Body of pancreas (tissue), 4 donors: ENCODE measurements at regions not wholly inside any gene's neighbourhood (a gene's known extent, or its start where the extent isn't known, plus 50 kb on each side); places are given as distances from the start of the nearest gene placed in this dataset.

Experiments used
- ATAC-seq: fragments of 150-250 bp; one replicate; pipeline ENCODE4 v1.9.1; 2016
- DNase-seq, 4 donors: peaks; one replicate each; pipeline ENCODE4 v3.0.0-alpha.2; 2019
- H3K27ac ChIP-seq, 4 donors: fragments of 200-600 bp; sonication (generic); 1 replicate in 3 of 4; 2 replicates in 1 of 4; pipeline versions ENCODE4 v1.5.1 to v1.6.1; 2016 to 2019; ENCODE audit warnings: mild to moderate bottlenecking in 1 of 4, mixed read lengths in 1 of 4, moderate library complexity in 1 of 4
- H3K27me3 ChIP-seq, 2 donors: fragments of 200-600 bp; sonication (generic); one replicate each; pipeline ENCODE4 v1.6.0; 2016; ENCODE audit warnings: mild to moderate bottlenecking in 1 of 2
- H3K36me3 ChIP-seq, 2 donors: fragments of 200-600 bp; sonication (generic); replicated peaks in 1 of 2; 2 replicates each; pipeline ENCODE4 v1.5.1; 2016; ENCODE audit warnings: low read depth in 2 of 2; ENCODE audit not compliant: insufficient read depth in 1 of 2
- H3K4me1 ChIP-seq: fragments of 200-600 bp; sonication (generic); one replicate; pipeline ENCODE4 v1.6.0; 2016
- H3K4me3 ChIP-seq, 2 donors: fragments of 200-600 bp; sonication (generic); 1 replicate in 1 of 2; 2 replicates in 1 of 2; pipeline ENCODE4 v1.5.1; 2016 to 2019
- H3K9me3 ChIP-seq, 3 donors: fragments of 200-600 bp; sonication (generic); 1 replicate in 2 of 3; 2 replicates in 1 of 3; pipeline ENCODE4 v1.5.1; 2016
- POLR2A ChIP-seq, 3 donors: fragments of 450-650 bp; IDR thresholded peaks; one replicate each; pipeline ENCODE4 v1.6.1; 2016; ENCODE audit warnings: antibody characterized with exemption in 3 of 3, mild to moderate bottlenecking in 2 of 3
- WGBS, 2 donors: methylation state at CpG; one replicate each; pipeline ENCODE4 v1.1.5; 2017; 5-methylcytosine and 5-hydroxymethylcytosine counted together
- intact Hi-C: fragments of 100-400 bp; cut with DNase I; formaldehyde crosslinking; loops from one replicate; pipeline ENCODE4 v1.15.1; 2023
- TF ChIP-seq, protein P1 (sequence below), 7 experiments: fragments of 450-650 bp in 4 of 7; fragments of 200-600 bp in 3 of 7; sonication (generic) in 3 of 7; IDR thresholded peaks; one replicate each; pipeline ENCODE4 v1.5.1; 2016 to 2019; ENCODE audit warnings: antibody characterized with exemption in 7 of 7

DNA sequence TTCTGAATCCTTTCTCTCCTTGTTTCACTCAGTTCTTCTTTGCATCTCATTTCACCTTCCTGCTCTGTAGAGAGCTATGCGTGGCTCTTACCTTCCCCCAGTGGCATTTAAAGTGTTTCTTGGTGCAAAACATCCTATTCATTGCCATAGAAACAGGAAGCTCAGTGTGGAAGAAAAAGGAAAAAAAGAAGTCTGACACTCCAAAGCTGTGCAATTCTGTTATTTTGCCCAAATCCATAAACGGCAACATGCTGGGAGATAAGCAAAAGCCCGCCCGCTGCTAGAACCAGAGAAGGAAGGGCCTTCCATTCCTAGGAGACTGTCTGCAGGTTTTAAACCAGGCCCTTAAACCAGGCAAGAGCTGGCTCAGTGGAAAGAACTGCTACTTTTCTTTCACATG is 247.1 kb downstream of the HIVEP2 start:
- Histone ChIP-seq H3K27me3 (no peaks in the 10 kb centered on the region), H3K4me1 (peaks cover 12% of the 10 kb centered on the region), H3K27ac (no peak overlapping the region), H3K36me3 (no peaks in the 10 kb centered on the region), H3K9me3 (no peaks in the 10 kb centered on the region), H3K4me3 (no peak overlapping the region)
- no peak for DNase-seq
- intact Hi-C loops, result no loop called here
- 81 to 87% methylated on average over 4 of the region's 4 CpGs for WGBS, 2 donors
- no peak for ATAC-seq
- TF ChIP-seq POLR2A (IDR thresholded peaks at IDR 0.05), result no peak
- TF ChIP-seq, protein P1, sequence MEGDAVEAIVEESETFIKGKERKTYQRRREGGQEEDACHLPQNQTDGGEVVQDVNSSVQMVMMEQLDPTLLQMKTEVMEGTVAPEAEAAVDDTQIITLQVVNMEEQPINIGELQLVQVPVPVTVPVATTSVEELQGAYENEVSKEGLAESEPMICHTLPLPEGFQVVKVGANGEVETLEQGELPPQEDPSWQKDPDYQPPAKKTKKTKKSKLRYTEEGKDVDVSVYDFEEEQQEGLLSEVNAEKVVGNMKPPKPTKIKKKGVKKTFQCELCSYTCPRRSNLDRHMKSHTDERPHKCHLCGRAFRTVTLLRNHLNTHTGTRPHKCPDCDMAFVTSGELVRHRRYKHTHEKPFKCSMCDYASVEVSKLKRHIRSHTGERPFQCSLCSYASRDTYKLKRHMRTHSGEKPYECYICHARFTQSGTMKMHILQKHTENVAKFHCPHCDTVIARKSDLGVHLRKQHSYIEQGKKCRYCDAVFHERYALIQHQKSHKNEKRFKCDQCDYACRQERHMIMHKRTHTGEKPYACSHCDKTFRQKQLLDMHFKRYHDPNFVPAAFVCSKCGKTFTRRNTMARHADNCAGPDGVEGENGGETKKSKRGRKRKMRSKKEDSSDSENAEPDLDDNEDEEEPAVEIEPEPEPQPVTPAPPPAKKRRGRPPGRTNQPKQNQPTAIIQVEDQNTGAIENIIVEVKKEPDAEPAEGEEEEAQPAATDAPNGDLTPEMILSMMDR (IDR thresholded peaks at IDR 0.05), result no peak

DNA sequence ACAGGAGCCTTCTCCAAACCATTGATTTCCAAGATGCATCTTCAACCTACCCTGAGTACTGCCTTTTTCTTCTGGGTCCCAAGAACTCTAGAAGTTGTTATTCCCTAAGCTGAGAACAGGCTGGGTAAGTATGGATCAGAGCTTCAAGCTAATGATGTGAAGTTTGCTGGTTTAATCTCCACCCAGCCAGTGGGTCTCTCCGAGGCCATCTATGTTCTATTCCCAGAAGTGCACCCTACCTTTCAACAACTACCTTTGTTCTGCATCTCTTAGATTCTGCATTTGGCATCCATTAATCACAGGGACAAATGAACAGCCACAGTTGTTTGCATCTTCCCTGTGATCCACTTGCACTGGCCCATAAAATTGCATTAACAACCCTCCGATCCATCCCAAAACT is 246.2 kb downstream of the HIVEP2 start:
- no peak for DNase-seq
- TF ChIP-seq, protein P1 (IDR thresholded peaks at IDR 0.05), result peak in 1 of 7 experiments; percentile 8
- no peak for TF ChIP-seq POLR2A (IDR thresholded peaks at IDR 0.05)
- intact Hi-C loops, result no loop called here
- Histone ChIP-seq H3K4me1 (peaks cover 10% of the 10 kb centered on the region), H3K36me3 (no peaks in the 10 kb centered on the region), H3K4me3 (no peak overlapping the region), H3K27ac (no peak overlapping the region), H3K9me3 (no peaks in the 10 kb centered on the region), H3K27me3 (no peaks in the 10 kb centered on the region)
- ATAC-seq, result no peak
- whole genome bisulfite sequencing, 2 donors, result 72 to 81% methylated on average over 2 of the region's 2 CpGs

DNA sequence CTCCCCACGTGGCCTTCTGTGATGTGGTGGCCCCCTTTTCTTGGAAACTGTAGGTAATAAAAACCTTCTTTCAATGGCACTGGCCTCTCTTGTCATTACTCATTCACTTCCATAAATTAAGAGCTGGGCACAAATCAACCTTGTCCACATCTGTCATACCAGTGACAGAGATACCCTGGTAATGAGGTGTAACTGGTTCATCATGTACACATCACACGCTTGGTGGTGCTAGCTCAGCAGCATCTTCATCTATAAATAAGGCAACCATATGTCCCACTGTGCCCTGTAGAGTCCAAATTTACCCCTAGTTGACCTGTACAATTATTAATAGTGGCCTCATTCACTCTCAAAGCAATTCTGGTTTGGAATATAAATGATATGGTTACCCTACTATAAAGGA is 245.6 kb downstream of the HIVEP2 start:
- Histone ChIP-seq H3K4me1 (peaks cover 10% of the 10 kb centered on the region), H3K36me3 (no peaks in the 10 kb centered on the region), H3K27me3 (no peaks in the 10 kb centered on the region), H3K9me3 (no peaks in the 10 kb centered on the region), H3K4me3 (no peak overlapping the region), H3K27ac (no peak overlapping the region)
- TF ChIP-seq, protein P1 (IDR thresholded peaks at IDR 0.05), result no peak
- TF ChIP-seq POLR2A (IDR thresholded peaks at IDR 0.05), result no peak
- DNase-seq (no peak), ATAC-seq (no peak)
- WGBS, 2 donors, result 92 to 96% methylated on average over 2 of the region's 2 CpGs
- intact Hi-C loops, result no loop called here

DNA sequence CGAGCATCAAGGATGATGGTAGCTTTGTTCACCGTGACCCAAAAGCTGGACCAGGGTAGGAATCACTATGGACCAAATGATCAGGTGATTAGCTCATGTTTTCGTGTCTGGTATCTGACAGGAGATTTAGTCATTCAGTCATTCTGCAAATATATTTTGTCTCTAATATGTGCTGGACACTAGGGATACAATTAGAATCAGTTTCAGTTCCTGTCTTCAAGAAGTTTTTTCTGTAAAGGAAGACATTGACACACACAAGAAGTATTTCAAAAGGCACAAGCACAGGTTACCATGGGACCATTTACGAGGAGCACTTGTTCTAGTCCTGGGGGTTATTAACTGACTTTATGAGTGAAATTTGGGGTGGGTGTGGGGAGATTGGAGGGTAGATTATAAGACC is 244.9 kb downstream of the HIVEP2 start:
- ATAC-seq (no peak), DNase-seq (no peak)
- no peaks in the 10 kb centered on the region for H3K9me3 ChIP-seq
- peaks cover 10% of the 10 kb centered on the region for H3K4me1 ChIP-seq
- intact Hi-C loops, result no loop called here
- TF ChIP-seq, protein P1 (IDR thresholded peaks at IDR 0.05), result no peak
- no peak for TF ChIP-seq POLR2A (IDR thresholded peaks at IDR 0.05)
- no peaks in the 10 kb centered on the region for H3K36me3 ChIP-seq
- no peaks in the 10 kb centered on the region for H3K27me3 ChIP-seq
- H3K4me3 ChIP-seq, result no peak overlapping the region
- H3K27ac ChIP-seq, result no peak overlapping the region
- 84 to 89% methylated on average over 4 of the region's 4 CpGs for WGBS, 2 donors

DNA sequence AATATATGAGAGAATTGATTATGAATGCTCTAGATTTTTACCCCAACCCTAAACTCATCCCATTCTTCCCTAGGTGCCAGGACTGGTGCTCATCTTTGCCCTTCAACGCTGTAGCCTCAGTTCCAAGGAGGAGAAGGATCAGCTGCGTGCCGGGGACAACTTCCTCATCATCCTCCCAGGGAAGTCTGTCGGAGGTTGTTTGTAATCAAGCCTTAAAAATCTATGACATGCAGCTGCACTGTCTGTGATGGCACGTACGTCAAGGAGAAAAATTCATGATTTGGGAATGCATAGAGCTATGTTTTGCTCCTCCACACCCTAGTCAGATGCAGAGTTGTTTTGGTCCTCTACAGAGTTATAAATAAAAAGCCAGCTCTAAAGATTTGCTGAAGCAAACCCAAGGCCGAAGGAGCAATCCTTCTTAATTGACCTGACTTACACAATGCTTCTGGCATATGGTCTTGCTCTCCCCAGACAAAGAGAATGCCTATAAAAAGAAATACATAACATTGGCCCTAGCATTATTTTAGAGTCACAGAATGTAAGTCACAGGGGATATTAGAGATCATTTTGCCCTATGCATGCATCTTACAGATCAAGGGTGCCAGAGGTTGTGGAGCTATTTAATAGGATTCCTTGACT is 244.2 kb downstream of the HIVEP2 start:
- H3K4me3 ChIP-seq, result no peak overlapping the region
- DNase-seq (no peak), ATAC-seq (no peak)
- TF ChIP-seq, protein P1 (IDR thresholded peaks at IDR 0.05), result no peak
- TF ChIP-seq POLR2A (IDR thresholded peaks at IDR 0.05), result no peak
- WGBS, 2 donors, result 65 to 81% methylated on average over 7 of the region's 7 CpGs
- no peaks in the 10 kb centered on the region for H3K36me3 ChIP-seq
- H3K9me3 ChIP-seq, result no peaks in the 10 kb centered on the region
- H3K4me1 ChIP-seq, result peaks cover 10% of the 10 kb centered on the region
- intact Hi-C loops, result no loop called here
- H3K27me3 ChIP-seq, result no peaks in the 10 kb centered on the region
- no peak overlapping the region for H3K27ac ChIP-seq
